ENCODE measurements at regions not wholly inside any gene's neighbourhood (a gene's known extent, or its start where the extent isn't known, plus 50 kb on each side); places are given as distances from the start of the nearest gene placed in this dataset.

GRCh38 chr1:193806079-193807048 is 620.0 kb upstream of the B3GALT2 start:
- Histone ChIP-seq H3K9me3 (no peaks in the 10 kb centered on the region), H3K27me3 (ENCODE audit: low read depth) (no peaks in the 10 kb centered on the region), H3K4me1 (no peaks in the 10 kb centered on the region), H3K4me3 (no peak overlapping the region), H3K36me3 (replicated peaks) (no peaks in the 10 kb centered on the region)
- DNase-seq (ENCODE audit: low spot score in 2 of 2), result no peak
- in situ Hi-C loops (cut with MboI; ENCODE audit: low sequenced_read_pairs), result no loop called here

- in situ Hi-C loops (cut with MboI; ENCODE audit: low sequenced_read_pairs), result no loop called here
- DNase-seq (ENCODE audit: low spot score in 2 of 2), result no peak
- Histone ChIP-seq H3K4me1 (peaks cover 2% of the 10 kb centered on the region), H3K4me3 (no peak overlapping the region), H3K9me3 (no peaks in the 10 kb centered on the region), H3K27me3 (ENCODE audit: low read depth) (no peaks in the 10 kb centered on the region), H3K36me3 (replicated peaks) (no peaks in the 10 kb centered on the region)
Observed at GRCh38 chr1:193799948-193800690, 613.7 kb upstream of the B3GALT2 start.

- Histone ChIP-seq H3K27me3 (ENCODE audit: low read depth) (no peaks in the 10 kb centered on the region), H3K36me3 (replicated peaks) (no peaks in the 10 kb centered on the region), H3K4me3 (no peak overlapping the region), H3K4me1 (peaks cover 9% of the 10 kb centered on the region), H3K9me3 (no peaks in the 10 kb centered on the region)
- in situ Hi-C loops (cut with MboI; ENCODE audit: low sequenced_read_pairs), result no loop called here
- no peak for DNase-seq (ENCODE audit: low spot score in 2 of 2)
Observed at GRCh38 chr1:193799371-193799770, 613.0 kb upstream of the B3GALT2 start.

GRCh38 chr1:193794239-193794638 is 607.8 kb upstream of the B3GALT2 start:
- peak; percentile 35 to 84 for DNase-seq (ENCODE audit: low spot score in 2 of 2)
- H3K4me1 ChIP-seq, result peaks cover 16% of the 10 kb centered on the region
- H3K9me3 ChIP-seq, result no peaks in the 10 kb centered on the region
- H3K4me3 ChIP-seq, result no peak overlapping the region
- in situ Hi-C loops (cut with MboI; ENCODE audit: low sequenced_read_pairs), result no loop called here
- no peaks in the 10 kb centered on the region for H3K27me3 ChIP-seq (ENCODE audit: low read depth)
- no peaks in the 10 kb centered on the region for H3K36me3 ChIP-seq (replicated peaks)

GRCh38 chr1:193791746-193792145 is 605.3 kb upstream of the B3GALT2 start:
- no peak for DNase-seq (ENCODE audit: low spot score in 2 of 2)
- no peaks in the 10 kb centered on the region for H3K9me3 ChIP-seq
- no peaks in the 10 kb centered on the region for H3K27me3 ChIP-seq (ENCODE audit: low read depth)
- in situ Hi-C loops (cut with MboI; ENCODE audit: low sequenced_read_pairs), result no loop called here
- no peaks in the 10 kb centered on the region for H3K36me3 ChIP-seq (replicated peaks)
- peaks cover 16% of the 10 kb centered on the region for H3K4me1 ChIP-seq
- H3K4me3 ChIP-seq, result no peak overlapping the region

GRCh38 chr1:193787061-193787460 is 600.6 kb upstream of the B3GALT2 start:
- H3K9me3 ChIP-seq, result no peaks in the 10 kb centered on the region
- no peaks in the 10 kb centered on the region for H3K27me3 ChIP-seq (ENCODE audit: low read depth)
- H3K4me1 ChIP-seq, result no peaks in the 10 kb centered on the region
- no peak for DNase-seq (ENCODE audit: low spot score in 2 of 2)
- in situ Hi-C loops (cut with MboI; ENCODE audit: low sequenced_read_pairs), result no loop called here
- H3K4me3 ChIP-seq, result no peak overlapping the region
- H3K36me3 ChIP-seq (replicated peaks), result no peaks in the 10 kb centered on the region

GRCh38 chr1:193785850-193786420 is 599.5 kb upstream of the B3GALT2 start:
- H3K4me3 ChIP-seq, result no peak overlapping the region
- no peak for DNase-seq (ENCODE audit: low spot score in 2 of 2)
- in situ Hi-C loops (cut with MboI; ENCODE audit: low sequenced_read_pairs), result no loop called here

GRCh38 chr1:193774536-193775323 is 588.3 kb upstream of the B3GALT2 start:
- H3K4me3 ChIP-seq, result no peak overlapping the region
- no peaks in the 10 kb centered on the region for H3K36me3 ChIP-seq (replicated peaks)
- H3K9me3 ChIP-seq, result no peaks in the 10 kb centered on the region
- no peaks in the 10 kb centered on the region for H3K4me1 ChIP-seq
- no peaks in the 10 kb centered on the region for H3K27me3 ChIP-seq (ENCODE audit: low read depth)
- in situ Hi-C loops (cut with MboI; ENCODE audit: low sequenced_read_pairs), result no loop called here
- no peak for DNase-seq (ENCODE audit: low spot score in 2 of 2)

More at GRCh38 chr1:193785850-193786420, 599.5 kb upstream of the B3GALT2 start:
- H3K9me3 ChIP-seq, result no peaks in the 10 kb centered on the region
- no peaks in the 10 kb centered on the region for H3K27me3 ChIP-seq (ENCODE audit: low read depth)
- H3K4me1 ChIP-seq, result no peaks in the 10 kb centered on the region
- H3K36me3 ChIP-seq (replicated peaks), result no peaks in the 10 kb centered on the region

- no peaks in the 10 kb centered on the region for H3K36me3 ChIP-seq (replicated peaks)
- H3K4me1 ChIP-seq, result no peaks in the 10 kb centered on the region
- no peaks in the 10 kb centered on the region for H3K27me3 ChIP-seq (ENCODE audit: low read depth)
- H3K4me3 ChIP-seq, result no peak overlapping the region
- H3K9me3 ChIP-seq, result no peaks in the 10 kb centered on the region
- in situ Hi-C loops (cut with MboI; ENCODE audit: low sequenced_read_pairs), result no loop called here
- no peak for DNase-seq (ENCODE audit: low spot score in 2 of 2)
Observed at GRCh38 chr1:193771596-193771995, 585.2 kb upstream of the B3GALT2 start.

- no peaks in the 10 kb centered on the region for H3K36me3 ChIP-seq (replicated peaks)
- in situ Hi-C loops (cut with MboI; ENCODE audit: low sequenced_read_pairs), result no loop called here
- H3K4me3 ChIP-seq, result no peak overlapping the region
- DNase-seq (ENCODE audit: low spot score in 2 of 2), result no peak
- H3K27me3 ChIP-seq (ENCODE audit: low read depth), result no peaks in the 10 kb centered on the region
- H3K4me1 ChIP-seq, result no peaks in the 10 kb centered on the region
- H3K9me3 ChIP-seq, result no peaks in the 10 kb centered on the region
Observed at GRCh38 chr1:193769651-193770050, 583.2 kb upstream of the B3GALT2 start.

- in situ Hi-C loops (cut with MboI; ENCODE audit: low sequenced_read_pairs), result no loop called here
- no peak for DNase-seq (ENCODE audit: low spot score in 2 of 2)
- Histone ChIP-seq H3K27me3 (ENCODE audit: low read depth) (no peaks in the 10 kb centered on the region), H3K36me3 (replicated peaks) (no peaks in the 10 kb centered on the region), H3K4me1 (no peaks in the 10 kb centered on the region), H3K4me3 (no peak overlapping the region), H3K9me3 (no peaks in the 10 kb centered on the region)
Observed at GRCh38 chr1:193767886-193768285, 581.5 kb upstream of the B3GALT2 start.

- no peaks in the 10 kb centered on the region for H3K27me3 ChIP-seq (ENCODE audit: low read depth)
- in situ Hi-C loops (cut with MboI; ENCODE audit: low sequenced_read_pairs), result no loop called here
- H3K4me1 ChIP-seq, result no peaks in the 10 kb centered on the region
- DNase-seq (ENCODE audit: low spot score in 2 of 2), result no peak
- no peaks in the 10 kb centered on the region for H3K9me3 ChIP-seq
- H3K36me3 ChIP-seq (replicated peaks), result no peaks in the 10 kb centered on the region
- H3K4me3 ChIP-seq, result no peak overlapping the region
Observed at GRCh38 chr1:193766329-193766728, 579.9 kb upstream of the B3GALT2 start.

GRCh38 chr1:193763266-193763665 is 576.9 kb upstream of the B3GALT2 start:
- Histone ChIP-seq H3K27me3 (ENCODE audit: low read depth) (no peaks in the 10 kb centered on the region), H3K4me3 (no peak overlapping the region), H3K36me3 (replicated peaks) (no peaks in the 10 kb centered on the region), H3K4me1 (no peaks in the 10 kb centered on the region), H3K9me3 (no peaks in the 10 kb centered on the region)
- in situ Hi-C loops (cut with MboI; ENCODE audit: low sequenced_read_pairs), result no loop called here
- no peak for DNase-seq (ENCODE audit: low spot score in 2 of 2)
